Head of caudate nucleus (tissue), 42 donors: ENCODE measurements at regions not wholly inside any gene's neighbourhood (a gene's known extent, or its start where the extent isn't known, plus 50 kb on each side); places are given as distances from the start of the nearest gene placed in this dataset.
A peak's percentile ranks its signal among the peaks of the same experiment; 100 is the strongest.

Experiments
- DNase-seq, 42 donors: peaks; one replicate each; pipeline versions ENCODE4 v3.0.0 to v3.0.0-alpha.2; 2020 to 2021; ENCODE audit warnings: mixed read lengths in 7 of 42
- intact Hi-C: fragments of 100-400 bp; cut with DNase I; formaldehyde crosslinking; loops from one replicate; pipeline ENCODE4 v1.15.0; 2022

GRCh38 chr9:26458054-26458453 is 434.5 kb downstream of the CAAP1 start:
- intact Hi-C loops, result no loop called here
- DNase-seq, result no peak

GRCh38 chr9:26457151-26457550 is 435.5 kb downstream of the CAAP1 start:
- intact Hi-C loops, result no loop called here
- DNase-seq, result no peak

GRCh38 chr9:26439061-26439624 is 453.5 kb downstream of the CAAP1 start:
- intact Hi-C loops, result no loop called here
- no peak for DNase-seq

GRCh38 chr9:26437056-26437711 is 455.4 kb downstream of the CAAP1 start:
- peak in 5 of 42 donors; percentile 8 to 37 (median 20) for DNase-seq
- intact Hi-C loops, result no loop called here

- intact Hi-C loops, result no loop called here
- no peak for DNase-seq
Observed at GRCh38 chr9:26426551-26427131, 466.0 kb downstream of the CAAP1 start.

GRCh38 chr9:26418480-26418879 is 474.1 kb downstream of the CAAP1 start:
- no peak for DNase-seq
- intact Hi-C loops, result no loop called here

- intact Hi-C loops, result no loop called here
Observed at GRCh38 chr9:26415528-26415927, 477.1 kb downstream of the CAAP1 start.

GRCh38 chr9:26413611-26414010 is 479.0 kb downstream of the CAAP1 start:
- DNase-seq, result peak in 1 of 42 donors; percentile 14
- intact Hi-C loops, result no loop called here

More at GRCh38 chr9:26415528-26415927, 477.1 kb downstream of the CAAP1 start:
- DNase-seq, result no peak

GRCh38 chr9:26412446-26412845 is 480.2 kb downstream of the CAAP1 start:
- intact Hi-C loops, result no loop called here

GRCh38 chr9:26406676-26407075 is 485.9 kb downstream of the CAAP1 start:
- intact Hi-C loops, result no loop called here
- DNase-seq, result no peak

More at GRCh38 chr9:26412446-26412845, 480.2 kb downstream of the CAAP1 start:
- DNase-seq, result no peak

GRCh38 chr9:26399556-26399955 is 493.0 kb downstream of the CAAP1 start:
- no peak for DNase-seq
- intact Hi-C loops, result no loop called here

GRCh38 chr9:26394025-26394424 is 498.6 kb downstream of the CAAP1 start:
- DNase-seq, result no peak
- intact Hi-C loops, result no loop called here

- no peak for DNase-seq
- intact Hi-C loops, result no loop called here
Observed at GRCh38 chr9:26392639-26393038, 500.0 kb downstream of the CAAP1 start.

GRCh38 chr9:26391036-26391435 is 501.6 kb downstream of the CAAP1 start:
- intact Hi-C loops, result no loop called here
- no peak for DNase-seq

GRCh38 chr9:26375448-26375847 is 517.2 kb downstream of the CAAP1 start:
- DNase-seq, result no peak
- intact Hi-C loops, result no loop called here

GRCh38 chr9:26373616-26374015 is 519.0 kb downstream of the CAAP1 start:
- intact Hi-C loops, result no loop called here
- DNase-seq, result no peak

- intact Hi-C loops, result no loop called here
- no peak for DNase-seq
Observed at GRCh38 chr9:26371236-26371635, 521.4 kb downstream of the CAAP1 start.

- intact Hi-C loops, result no loop called here
- DNase-seq, result no peak
Observed at GRCh38 chr9:26369093-26369492, 523.5 kb downstream of the CAAP1 start.

- intact Hi-C loops, result no loop called here
Observed at GRCh38 chr9:26368241-26368640, 524.4 kb downstream of the CAAP1 start.

GRCh38 chr9:26361010-26361409 is 531.6 kb downstream of the CAAP1 start:
- no peak for DNase-seq
- intact Hi-C loops, result no loop called here

More at GRCh38 chr9:26368241-26368640, 524.4 kb downstream of the CAAP1 start:
- no peak for DNase-seq

- no peak for DNase-seq
- intact Hi-C loops, result no loop called here
Observed at GRCh38 chr9:26358836-26359235, 533.8 kb downstream of the CAAP1 start.
